K562 (cell line): ENCODE measurements at regions not wholly inside any gene's neighbourhood (a gene's known extent, or its start where the extent isn't known, plus 50 kb on each side); places are given as distances from the start of the nearest gene placed in this dataset.

Experiments
- ATAC-seq: fragments of 200-7000 bp; cut with Tn5 transposase; 3 replicates; pipeline ENCODE4 v1.9.1; 2020; ENCODE audit warnings: moderate library complexity
- BruUV-seq: library from RNA; stranded (reverse); fragments of 400-500 nt; replicated peaks from 2 replicates; lab custom pipeline; 2021; lab: Mats Ljungman, UMichigan
- CTCF ChIA-PET: fragments of 300-600 bp; formaldehyde crosslinking; extraction: SDS; loops from one replicate; lab custom pipeline; 2021; ENCODE audit warnings: low intra/inter-chr PET ratio; lab: Yijun Ruan, JAX
- POLR2A ChIA-PET: fragments of 300-600, 350-650 bp; sonication (Branson Sonifier 250); formaldehyde crosslinking; extraction: SDS; loops from one replicate; lab custom pipeline; 2021; ENCODE audit warnings: antibody characterized with exemption, inconsistent platforms; lab: Yijun Ruan, JAX
- DNase-seq, 4 experiments: peaks; one replicate each; pipeline versions ENCODE4 v3.0.0 to v3.0.0-alpha.2; 2011 to 2018; ENCODE audit warnings: low spot score in 3 of 4, mixed read lengths in 3 of 4; ENCODE audit errors: extremely low read depth in 1 of 4
- FAIRE-seq: peaks from 2 replicates; lab custom pipeline; 2011; peaks lifted over from hg19 to GRCh38; lab: Jason Lieb, UNC
- H2AFZ ChIP-seq: 2 replicates; pipeline ENCODE4 v1.6.0; 2011; ENCODE audit warnings: low read depth, low read length, control low read depth, inconsistent platforms
- H3K27ac ChIP-seq: fragments of 200-600 bp; 3 replicates; pipeline ENCODE4 v1.8.0; 2011; ENCODE audit warnings: low read depth, mild to moderate bottlenecking, control low read depth, inconsistent platforms, low read length, moderate library complexity, mixed read lengths; ENCODE audit errors: extremely low read depth
- H3K27me3 ChIP-seq, 2 experiments: fragments of 300-600 bp in 1 of 2; 2 replicates in 1 of 2; 3 replicates in 1 of 2; pipeline versions ENCODE4 v1.6.0 to v1.8.0; 2011; ENCODE audit warnings: inconsistent platforms in 2 of 2, low read length in 2 of 2, mild to moderate bottlenecking in 1 of 2, mixed read lengths in 1 of 2, moderate library complexity in 1 of 2; ENCODE audit not compliant: control insufficient read depth in 2 of 2, insufficient read depth in 2 of 2
- H3K36me3 ChIP-seq: fragments of 300-600 bp; 3 replicates; pipeline ENCODE4 v1.8.0; 2011; ENCODE audit warnings: mild to moderate bottlenecking, low read length, inconsistent platforms; ENCODE audit not compliant: control insufficient read depth, insufficient read depth
- H3K4me1 ChIP-seq, 2 experiments: fragments of 200-600 bp in 1 of 2; replicated peaks in 1 of 2; 2 replicates in 1 of 2; 3 replicates in 1 of 2; pipeline versions ENCODE4 v1.5.1 to v1.8.0; 2011; ENCODE audit warnings: inconsistent platforms in 2 of 2, low read length in 2 of 2, mild to moderate bottlenecking in 1 of 2, mixed read lengths in 1 of 2, moderate library complexity in 1 of 2; ENCODE audit not compliant: control insufficient read depth in 2 of 2, insufficient read depth in 2 of 2
- H3K4me2 ChIP-seq: 2 replicates; pipeline ENCODE4 v1.6.1; 2011; ENCODE audit warnings: low read length, control low read depth, inconsistent platforms, mixed read lengths; ENCODE audit not compliant: insufficient read depth
- H3K4me3 ChIP-seq: fragments of 200-600 bp; sonication (generic), shearing (Covaris generic); 2 replicates; pipeline ENCODE4 v1.5.1; 2016; ENCODE audit warnings: control low read depth, inconsistent platforms
- H3K79me2 ChIP-seq: fragments of 200-600 bp; 3 replicates; pipeline ENCODE4 v1.8.0; 2011; ENCODE audit warnings: low read length, inconsistent platforms; ENCODE audit not compliant: control insufficient read depth, insufficient read depth
- H3K9ac ChIP-seq, 2 experiments: 2 replicates each; pipeline versions ENCODE4 v1.6.0 to v1.6.1; 2011; ENCODE audit warnings: low read depth in 2 of 2, low read length in 2 of 2, control low read depth in 1 of 2, inconsistent platforms in 1 of 2, mild to moderate bottlenecking in 1 of 2, mixed read lengths in 1 of 2; ENCODE audit not compliant: insufficient read depth in 1 of 2
- H3K9me1 ChIP-seq: one replicate; pipeline ENCODE4 v1.6.0; 2011; ENCODE audit warnings: inconsistent platforms, mild to moderate bottlenecking, low read length, moderate library complexity; ENCODE audit not compliant: control insufficient read depth, insufficient read depth
- H3K9me3 ChIP-seq: replicated peaks from 2 replicates; pipeline ENCODE4 v1.5.1; 2011; ENCODE audit warnings: low read depth, low read length, inconsistent platforms; ENCODE audit not compliant: control insufficient read depth, insufficient read depth
- H4K20me1 ChIP-seq: replicated peaks from 2 replicates; pipeline ENCODE4 v1.6.1; 2011; ENCODE audit warnings: low read length, inconsistent platforms, mixed read lengths; ENCODE audit not compliant: control insufficient read depth, insufficient read depth
- ARNT ChIP-seq, 2 experiments: fragments of 450-650 bp; IDR thresholded peaks; 2 replicates each; pipeline ENCODE4 v1.6.1; 2016; ENCODE audit warnings: mild to moderate bottlenecking in 1 of 2
- FOXK1 ChIP-seq: sonication (generic); formaldehyde crosslinking; IDR thresholded peaks from 2 replicates; pipeline ENCODE4 v1.8.0; 2022; ENCODE audit warnings: missing genetic modification reagents, mild to moderate bottlenecking, borderline replicate concordance
- FOXK2 ChIP-seq, 2 experiments: fragments of 450-650 bp; IDR thresholded peaks in 1 of 2; conservative IDR thresholded peaks in 1 of 2; 2 replicates each; pipeline ENCODE4 v1.6.1; 2016; ENCODE audit warnings: low read depth in 2 of 2, mild to moderate bottlenecking in 1 of 2
- GABPB2 ChIP-seq: fragments of 250-450 bp; sonication (Bioruptor Pico); conservative IDR thresholded peaks from 2 replicates; pipeline ENCODE4 v1.5.1; 2021; ENCODE audit warnings: mild to moderate bottlenecking
- WGBS: fragments of 100-300 bp; shearing (Covaris generic); methylation state at CpG from one replicate; pipeline ENCODE4 v1.1.6; 2016; ENCODE audit warnings: low coverage, mixed read lengths; ENCODE audit not compliant: insufficient coverage; ENCODE audit errors: missing lambda C conversion rate; 5-methylcytosine and 5-hydroxymethylcytosine counted together
- in situ Hi-C: fragments of 300-500 bp; cut with MboI; formaldehyde crosslinking; loops from 4 replicates; pipeline ENCODE4 v1.15.0; 2018; ENCODE audit warnings: inconsistent platforms, mixed read lengths
- intact Hi-C: fragments of 100-400 bp; cut with micrococcal nuclease; formaldehyde crosslinking; loops from 2 replicates; pipeline ENCODE4 v1.14.2; 2022
- TF ChIP-seq, protein P1 (sequence below): sonication (generic); formaldehyde crosslinking; IDR thresholded peaks from 2 replicates; pipeline ENCODE4 v1.8.1; 2022; ENCODE audit warnings: missing genetic modification reagents
- TF ChIP-seq, protein P2 (sequence below), 2 experiments: IDR thresholded peaks; 2 replicates each; pipeline ENCODE4 v1.6.1; 2012; ENCODE audit warnings: improper control_type of control experiment in 2 of 2, low read depth in 2 of 2, low read length in 2 of 2, borderline replicate concordance in 1 of 2
- TF ChIP-seq, protein P3 (sequence below): fragments of 250-450 bp; sonication (Bioruptor Pico); IDR thresholded peaks from 2 replicates; pipeline ENCODE4 v1.5.0; 2022; ENCODE audit warnings: mild to moderate bottlenecking
- TF ChIP-seq, protein P4 (sequence below): fragments of 450-650 bp; conservative IDR thresholded peaks from 2 replicates; pipeline ENCODE4 v1.6.1; 2016; ENCODE audit warnings: missing genetic modification characterization, low read depth, mild to moderate bottlenecking, control low read depth, missing compliant biosample characterization

DNA sequence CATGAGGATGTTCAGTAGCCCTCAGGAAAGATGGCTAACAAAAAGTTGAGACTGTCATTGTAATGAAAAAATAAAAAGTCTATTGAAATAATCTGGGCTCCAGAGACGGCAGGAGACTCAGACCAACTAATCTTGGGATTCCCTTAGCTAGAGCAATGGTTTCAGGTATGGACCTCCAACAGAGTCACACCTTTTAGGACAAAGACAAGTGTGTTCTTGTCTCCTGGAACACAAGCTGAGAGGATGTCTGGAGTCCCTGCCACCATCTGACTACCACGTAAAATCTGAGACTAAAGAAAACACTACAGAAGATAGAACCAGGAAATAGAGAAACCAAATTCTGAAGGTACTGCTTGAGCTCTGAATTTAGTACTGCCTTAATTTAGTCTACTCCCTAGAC, 103.3 kb upstream of the RBBP8 start:
- no peak overlapping the region for H3K4me3 ChIP-seq
- in situ Hi-C loops (no loop called here), intact Hi-C loops (no loop called here)
- WGBS = 0% methylated on average over 2 of the region's 2 CpGs
- no peaks in the 10 kb centered on the region for H3K79me2 ChIP-seq
- H3K9me1 ChIP-seq = no peaks in the 10 kb centered on the region
- H3K36me3 ChIP-seq = no peaks in the 10 kb centered on the region
- no peaks in the 10 kb centered on the region for H3K9me3 ChIP-seq
- no peaks in the 10 kb centered on the region for H3K4me1 ChIP-seq
- no peaks in the 10 kb centered on the region for H3K27me3 ChIP-seq
- ChIA-PET POLR2A (interaction anchor here (1.0 kb wide), 1 partner anchor 13 kb away, joined by 3 read pairs; no protein-coding TSS in a partner anchor), CTCF (no interaction called here)
- TF ChIP-seq FOXK1 = no peak
- TF ChIP-seq, protein P1, sequence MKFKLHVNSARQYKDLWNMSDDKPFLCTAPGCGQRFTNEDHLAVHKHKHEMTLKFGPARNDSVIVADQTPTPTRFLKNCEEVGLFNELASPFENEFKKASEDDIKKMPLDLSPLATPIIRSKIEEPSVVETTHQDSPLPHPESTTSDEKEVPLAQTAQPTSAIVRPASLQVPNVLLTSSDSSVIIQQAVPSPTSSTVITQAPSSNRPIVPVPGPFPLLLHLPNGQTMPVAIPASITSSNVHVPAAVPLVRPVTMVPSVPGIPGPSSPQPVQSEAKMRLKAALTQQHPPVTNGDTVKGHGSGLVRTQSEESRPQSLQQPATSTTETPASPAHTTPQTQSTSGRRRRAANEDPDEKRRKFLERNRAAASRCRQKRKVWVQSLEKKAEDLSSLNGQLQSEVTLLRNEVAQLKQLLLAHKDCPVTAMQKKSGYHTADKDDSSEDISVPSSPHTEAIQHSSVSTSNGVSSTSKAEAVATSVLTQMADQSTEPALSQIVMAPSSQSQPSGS = no peak
- TF ChIP-seq, protein P2, sequence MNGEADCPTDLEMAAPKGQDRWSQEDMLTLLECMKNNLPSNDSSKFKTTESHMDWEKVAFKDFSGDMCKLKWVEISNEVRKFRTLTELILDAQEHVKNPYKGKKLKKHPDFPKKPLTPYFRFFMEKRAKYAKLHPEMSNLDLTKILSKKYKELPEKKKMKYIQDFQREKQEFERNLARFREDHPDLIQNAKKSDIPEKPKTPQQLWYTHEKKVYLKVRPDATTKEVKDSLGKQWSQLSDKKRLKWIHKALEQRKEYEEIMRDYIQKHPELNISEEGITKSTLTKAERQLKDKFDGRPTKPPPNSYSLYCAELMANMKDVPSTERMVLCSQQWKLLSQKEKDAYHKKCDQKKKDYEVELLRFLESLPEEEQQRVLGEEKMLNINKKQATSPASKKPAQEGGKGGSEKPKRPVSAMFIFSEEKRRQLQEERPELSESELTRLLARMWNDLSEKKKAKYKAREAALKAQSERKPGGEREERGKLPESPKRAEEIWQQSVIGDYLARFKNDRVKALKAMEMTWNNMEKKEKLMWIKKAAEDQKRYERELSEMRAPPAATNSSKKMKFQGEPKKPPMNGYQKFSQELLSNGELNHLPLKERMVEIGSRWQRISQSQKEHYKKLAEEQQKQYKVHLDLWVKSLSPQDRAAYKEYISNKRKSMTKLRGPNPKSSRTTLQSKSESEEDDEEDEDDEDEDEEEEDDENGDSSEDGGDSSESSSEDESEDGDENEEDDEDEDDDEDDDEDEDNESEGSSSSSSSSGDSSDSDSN (IDR thresholded peaks at IDR 0.05; ENCODE audit: borderline replicate concordance in 1 of 2, low read depth in 2 of 2, low read length in 2 of 2) = no peak
- TF ChIP-seq, protein P3, sequence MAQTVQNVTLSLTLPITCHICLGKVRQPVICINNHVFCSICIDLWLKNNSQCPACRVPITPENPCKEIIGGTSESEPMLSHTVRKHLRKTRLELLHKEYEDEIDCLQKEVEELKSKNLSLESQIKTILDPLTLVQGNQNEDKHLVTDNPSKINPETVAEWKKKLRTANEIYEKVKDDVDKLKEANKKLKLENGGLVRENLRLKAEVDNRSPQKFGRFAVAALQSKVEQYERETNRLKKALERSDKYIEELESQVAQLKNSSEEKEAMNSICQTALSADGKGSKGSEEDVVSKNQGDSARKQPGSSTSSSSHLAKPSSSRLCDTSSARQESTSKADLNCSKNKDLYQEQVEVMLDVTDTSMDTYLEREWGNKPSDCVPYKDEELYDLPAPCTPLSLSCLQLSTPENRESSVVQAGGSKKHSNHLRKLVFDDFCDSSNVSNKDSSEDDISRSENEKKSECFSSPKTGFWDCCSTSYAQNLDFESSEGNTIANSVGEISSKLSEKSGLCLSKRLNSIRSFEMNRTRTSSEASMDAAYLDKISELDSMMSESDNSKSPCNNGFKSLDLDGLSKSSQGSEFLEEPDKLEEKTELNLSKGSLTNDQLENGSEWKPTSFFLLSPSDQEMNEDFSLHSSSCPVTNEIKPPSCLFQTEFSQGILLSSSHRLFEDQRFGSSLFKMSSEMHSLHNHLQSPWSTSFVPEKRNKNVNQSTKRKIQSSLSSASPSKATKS = no peak
- TF ChIP-seq FOXK2 (conservative IDR thresholded peaks at IDR 0.05 in 1 of 2, IDR thresholded peaks at IDR 0.05 in 1 of 2; ENCODE audit: low read depth in 2 of 2) = no peak
- TF ChIP-seq, protein P4, sequence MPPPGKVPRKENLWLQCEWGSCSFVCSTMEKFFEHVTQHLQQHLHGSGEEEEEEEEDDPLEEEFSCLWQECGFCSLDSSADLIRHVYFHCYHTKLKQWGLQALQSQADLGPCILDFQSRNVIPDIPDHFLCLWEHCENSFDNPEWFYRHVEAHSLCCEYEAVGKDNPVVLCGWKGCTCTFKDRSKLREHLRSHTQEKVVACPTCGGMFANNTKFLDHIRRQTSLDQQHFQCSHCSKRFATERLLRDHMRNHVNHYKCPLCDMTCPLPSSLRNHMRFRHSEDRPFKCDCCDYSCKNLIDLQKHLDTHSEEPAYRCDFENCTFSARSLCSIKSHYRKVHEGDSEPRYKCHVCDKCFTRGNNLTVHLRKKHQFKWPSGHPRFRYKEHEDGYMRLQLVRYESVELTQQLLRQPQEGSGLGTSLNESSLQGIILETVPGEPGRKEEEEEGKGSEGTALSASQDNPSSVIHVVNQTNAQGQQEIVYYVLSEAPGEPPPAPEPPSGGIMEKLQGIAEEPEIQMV = no peak
- no peak for TF ChIP-seq GABPB2 (CRISPR knock-in tag)
- TF ChIP-seq ARNT (IDR thresholded peaks at IDR 0.05) = no peak
- H3K9ac ChIP-seq = no peak overlapping the region
- no peak for ATAC-seq
- no peaks in the 10 kb centered on the region for H4K20me1 ChIP-seq
- no peak overlapping the region for H2AFZ ChIP-seq
- no peak overlapping the region for H3K4me2 ChIP-seq
- BruUV-seq = no TSS peak
- no peak for FAIRE-seq
- no peak for DNase-seq
- H3K27ac ChIP-seq = no peak overlapping the region
